ENCODE measurements at regions not wholly inside any gene's neighbourhood (a gene's known extent, or its start where the extent isn't known, plus 50 kb on each side); places are given as distances from the start of the nearest gene placed in this dataset.

DNA sequence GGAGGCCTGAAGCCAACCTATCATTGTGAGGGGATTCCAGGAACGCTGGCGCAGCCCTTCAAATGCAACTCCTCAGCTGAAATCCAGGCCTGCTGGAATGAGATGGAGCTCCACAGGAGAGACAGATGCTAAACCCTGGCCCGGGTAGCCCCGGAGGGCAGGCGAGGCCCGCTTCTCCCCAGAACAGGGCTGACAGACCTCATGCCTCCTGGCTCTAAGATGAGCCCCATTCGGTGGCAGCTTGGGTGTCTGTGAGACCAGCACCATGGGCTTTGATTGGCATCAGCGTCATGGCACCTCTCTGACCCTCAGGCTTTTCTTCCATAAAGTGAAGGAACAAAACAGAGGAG, 382.2 kb downstream of the BCL11B start:
- TF ChIP-seq POLR2A (IDR thresholded peaks at IDR 0.05) = no peak
- TF ChIP-seq, protein P1, sequence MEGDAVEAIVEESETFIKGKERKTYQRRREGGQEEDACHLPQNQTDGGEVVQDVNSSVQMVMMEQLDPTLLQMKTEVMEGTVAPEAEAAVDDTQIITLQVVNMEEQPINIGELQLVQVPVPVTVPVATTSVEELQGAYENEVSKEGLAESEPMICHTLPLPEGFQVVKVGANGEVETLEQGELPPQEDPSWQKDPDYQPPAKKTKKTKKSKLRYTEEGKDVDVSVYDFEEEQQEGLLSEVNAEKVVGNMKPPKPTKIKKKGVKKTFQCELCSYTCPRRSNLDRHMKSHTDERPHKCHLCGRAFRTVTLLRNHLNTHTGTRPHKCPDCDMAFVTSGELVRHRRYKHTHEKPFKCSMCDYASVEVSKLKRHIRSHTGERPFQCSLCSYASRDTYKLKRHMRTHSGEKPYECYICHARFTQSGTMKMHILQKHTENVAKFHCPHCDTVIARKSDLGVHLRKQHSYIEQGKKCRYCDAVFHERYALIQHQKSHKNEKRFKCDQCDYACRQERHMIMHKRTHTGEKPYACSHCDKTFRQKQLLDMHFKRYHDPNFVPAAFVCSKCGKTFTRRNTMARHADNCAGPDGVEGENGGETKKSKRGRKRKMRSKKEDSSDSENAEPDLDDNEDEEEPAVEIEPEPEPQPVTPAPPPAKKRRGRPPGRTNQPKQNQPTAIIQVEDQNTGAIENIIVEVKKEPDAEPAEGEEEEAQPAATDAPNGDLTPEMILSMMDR (IDR thresholded peaks at IDR 0.05) = no peak
- no peak for TF ChIP-seq POLR2AphosphoS5 (IDR thresholded peaks at IDR 0.05)

Data from breast epithelium (tissue), 3 donors.